ENCODE measurements at regions not wholly inside any gene's neighbourhood (a gene's known extent, or its start where the extent isn't known, plus 50 kb on each side); places are given as distances from the start of the nearest gene placed in this dataset.
"Not testable (repeated sequence)": the region's sequence is repeated elsewhere in the genome, so short reads cannot be mapped to it uniquely, and the experiment has no call there.

- no peak for DNase-seq (ENCODE audit: low read depth)
Observed at GRCh38 chr2:13696601-13697000, 935.9 kb upstream of the LRATD1 start.

- DNase-seq (ENCODE audit: low read depth), result no peak
Observed at GRCh38 chr2:13698847-13699246, 933.7 kb upstream of the LRATD1 start.

GRCh38 chr2:13699939-13700338 lies 932.6 kb upstream of the LRATD1 start:
- not testable (repeated sequence) for DNase-seq (ENCODE audit: low read depth)

GRCh38 chr2:13711154-13711553 lies 921.4 kb upstream of the LRATD1 start:
- no peak for DNase-seq (ENCODE audit: low read depth)

GRCh38 chr2:13714466-13714865 lies 918.1 kb upstream of the LRATD1 start:
- no peak for DNase-seq (ENCODE audit: low read depth)

DNA sequence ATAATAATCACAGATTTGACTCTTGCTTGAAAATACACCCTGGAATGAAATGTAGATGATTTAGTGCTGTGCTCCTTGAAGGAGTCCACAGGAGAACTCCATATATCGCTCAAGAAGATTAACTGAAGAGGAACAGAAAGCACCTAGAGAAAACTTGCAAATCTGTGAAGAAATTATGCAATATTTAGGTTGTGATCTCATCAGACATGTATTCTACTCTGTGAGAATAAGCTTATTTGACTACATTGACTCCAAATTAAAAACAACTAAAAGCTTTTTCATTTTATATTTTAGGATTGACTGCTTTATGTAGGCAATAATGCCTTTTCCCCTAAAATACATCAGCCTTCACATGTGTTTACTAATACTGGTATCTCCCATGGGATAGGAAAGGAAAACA lies 906.6 kb upstream of the LRATD1 start:
- DNase-seq (ENCODE audit: low read depth), result no peak

DNA sequence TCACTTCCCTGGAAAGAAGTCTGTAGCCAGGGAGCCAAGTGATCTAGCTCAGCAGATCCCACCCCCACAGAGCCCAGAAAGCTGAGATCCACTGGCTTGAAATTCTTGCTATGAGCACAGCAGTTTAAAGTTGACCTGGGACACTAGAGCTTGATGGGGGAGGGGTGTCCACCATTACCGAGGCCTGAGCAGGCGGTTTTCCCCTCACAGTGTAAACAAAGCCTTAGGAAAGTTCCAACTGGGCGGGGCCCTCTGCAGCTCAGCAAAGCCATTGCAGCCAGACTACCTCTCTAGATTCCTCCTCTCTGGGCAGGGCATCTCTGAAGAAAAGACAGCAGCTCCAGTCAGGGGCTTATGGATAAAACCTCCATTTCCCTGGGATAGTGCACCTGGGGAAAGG lies 887.2 kb upstream of the LRATD1 start:
- no peak for DNase-seq (ENCODE audit: low read depth)

DNA sequence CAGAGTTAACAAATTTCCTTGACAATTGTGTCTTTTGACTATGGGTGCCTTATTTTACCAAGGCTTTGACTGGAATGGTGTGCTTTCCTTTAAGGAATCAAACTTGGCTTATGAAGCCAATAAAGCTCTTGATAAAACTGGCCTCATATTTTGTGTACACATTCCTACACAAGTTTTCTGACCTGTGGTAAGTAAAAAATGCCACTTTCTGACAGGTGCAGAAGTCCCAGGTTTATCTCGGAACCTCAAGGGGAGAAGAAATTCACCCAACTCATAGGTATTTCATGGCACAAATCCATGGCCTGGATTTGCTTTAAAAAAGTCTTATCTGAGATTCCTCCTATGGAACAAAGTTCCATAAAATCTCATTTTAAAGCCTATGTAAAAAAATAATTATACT lies 880.6 kb upstream of the LRATD1 start:
- no peak for DNase-seq (ENCODE audit: low read depth)

DNA sequence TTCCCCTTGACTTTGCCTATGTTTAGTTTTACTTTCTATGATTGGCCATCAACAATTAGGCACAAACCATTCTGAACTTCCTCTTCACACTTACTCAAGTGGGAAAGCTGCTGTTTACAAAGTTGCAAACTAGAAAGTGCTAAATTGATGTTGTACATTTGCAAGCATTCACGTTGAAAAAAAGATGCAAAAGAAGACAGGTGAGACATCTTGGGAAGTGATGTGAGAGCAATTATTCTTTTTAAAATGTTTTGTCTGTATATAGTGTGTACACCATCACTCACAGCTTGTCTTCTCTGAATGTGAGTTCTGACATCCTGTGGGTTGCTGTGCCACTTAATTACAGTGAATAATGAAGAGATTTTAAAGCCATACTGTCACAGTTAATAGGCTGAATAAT lies 874.1 kb upstream of the LRATD1 start:
- no peak for DNase-seq (ENCODE audit: low read depth)

GRCh38 chr2:13768274-13768673 lies 864.2 kb upstream of the LRATD1 start:
- no peak for DNase-seq (ENCODE audit: low read depth)

GRCh38 chr2:13770279-13770678 lies 862.2 kb upstream of the LRATD1 start:
- DNase-seq (ENCODE audit: low read depth), result no peak

DNA sequence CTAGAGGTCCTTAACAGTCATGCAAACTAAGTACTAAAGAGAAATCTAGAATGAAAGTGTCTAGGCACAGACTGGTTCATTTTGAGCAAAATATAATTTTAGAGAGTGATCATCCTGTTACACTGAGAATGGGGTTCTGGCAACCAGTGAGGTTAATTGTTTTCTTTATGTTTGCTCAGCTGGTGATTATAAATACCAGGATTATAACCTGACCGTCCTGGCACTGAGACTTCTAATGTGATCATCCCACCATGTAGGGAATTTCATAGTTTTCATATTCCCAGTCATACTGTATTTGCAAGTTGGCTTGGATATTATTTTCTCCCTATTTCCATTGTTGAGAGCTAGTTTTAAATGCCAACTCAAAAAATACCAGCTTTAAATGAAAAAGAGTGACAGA lies 852.5 kb upstream of the LRATD1 start:
- DNase-seq (ENCODE audit: low read depth), result no peak

DNA sequence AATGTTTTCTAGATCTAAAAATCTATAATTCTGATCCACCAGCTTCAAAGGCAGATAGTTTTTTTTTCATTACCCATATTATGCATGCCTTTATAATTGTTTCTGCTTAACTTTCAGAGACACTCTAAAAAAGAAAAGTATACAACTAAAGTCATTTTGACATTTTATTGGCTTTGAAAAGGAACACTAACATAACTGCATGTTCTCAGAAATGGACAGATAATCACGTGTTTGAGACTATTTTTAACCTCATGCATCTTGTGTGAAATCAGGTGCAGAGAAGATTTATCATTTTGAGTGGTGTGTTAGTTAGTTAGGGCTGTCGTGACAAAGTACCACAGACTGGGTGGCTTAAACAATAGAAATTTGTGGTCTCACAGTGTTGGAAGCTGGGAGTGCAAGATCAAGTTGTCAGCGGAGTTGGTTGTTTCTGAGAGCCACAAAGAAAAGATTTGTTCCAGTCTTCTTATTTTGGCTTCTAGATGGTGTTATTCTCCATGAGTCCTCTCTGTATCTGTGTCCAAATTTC lies 841.4 kb upstream of the LRATD1 start:
- no peak for DNase-seq (ENCODE audit: low read depth)

DNA sequence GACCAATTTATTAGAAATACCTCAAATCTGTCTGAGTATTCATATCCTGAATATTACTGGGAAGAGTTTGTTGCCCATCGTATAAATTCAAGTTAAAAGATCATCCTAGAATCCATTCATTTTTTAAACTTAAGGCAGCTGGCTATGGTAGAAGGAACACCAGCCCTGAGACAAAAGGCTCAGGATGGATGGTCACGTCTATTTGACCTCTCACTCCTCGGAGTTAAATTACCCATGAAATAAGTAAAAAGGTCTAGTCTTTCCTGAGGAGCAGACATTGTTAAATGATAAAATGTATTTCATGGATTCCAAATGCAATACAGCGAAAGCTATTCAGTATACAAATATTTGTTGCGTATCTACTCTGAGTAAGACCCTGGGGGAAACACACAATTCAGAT lies 826.0 kb upstream of the LRATD1 start:
- no peak for DNase-seq (ENCODE audit: low read depth)

DNA sequence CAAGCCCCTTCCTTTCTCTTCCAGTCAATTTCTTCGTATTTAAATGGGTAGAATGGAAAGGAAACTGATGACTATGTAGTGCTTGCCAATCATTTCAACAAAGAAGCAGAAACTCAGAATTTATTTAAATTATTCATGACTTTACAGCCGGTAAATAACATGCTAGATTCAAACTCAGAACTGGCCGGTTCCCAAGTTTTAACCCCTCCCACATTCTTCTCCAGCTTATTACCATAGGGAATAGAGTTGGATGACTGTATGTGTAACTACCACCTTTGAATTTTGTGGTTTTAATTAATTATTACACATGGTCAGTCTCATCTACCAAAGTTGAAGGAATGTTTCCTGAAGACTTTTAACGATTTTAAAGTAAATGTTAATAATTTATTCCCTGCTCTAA lies 819.3 kb upstream of the LRATD1 start:
- no peak for DNase-seq (ENCODE audit: low read depth)

DNA sequence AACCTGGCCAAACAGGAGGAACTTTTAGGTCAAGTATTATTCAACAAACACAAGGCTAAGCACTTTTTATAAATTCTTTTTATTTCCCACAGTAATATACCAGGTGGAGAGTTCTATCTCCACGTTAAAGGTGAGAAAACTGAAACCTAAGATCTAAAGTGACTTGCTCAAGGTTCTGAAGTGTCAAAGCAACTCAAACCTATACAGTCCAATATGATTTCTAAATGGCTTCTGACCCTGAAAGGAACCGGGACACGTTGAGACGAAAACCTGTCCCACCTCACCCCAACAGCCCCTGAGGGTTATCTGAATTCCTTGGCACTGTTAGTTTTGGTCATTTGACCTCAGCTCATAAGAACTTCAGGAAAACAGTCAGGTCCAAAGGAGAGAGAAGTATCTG lies 814.5 kb upstream of the LRATD1 start:
- DNase-seq (ENCODE audit: low read depth), result no peak

DNA sequence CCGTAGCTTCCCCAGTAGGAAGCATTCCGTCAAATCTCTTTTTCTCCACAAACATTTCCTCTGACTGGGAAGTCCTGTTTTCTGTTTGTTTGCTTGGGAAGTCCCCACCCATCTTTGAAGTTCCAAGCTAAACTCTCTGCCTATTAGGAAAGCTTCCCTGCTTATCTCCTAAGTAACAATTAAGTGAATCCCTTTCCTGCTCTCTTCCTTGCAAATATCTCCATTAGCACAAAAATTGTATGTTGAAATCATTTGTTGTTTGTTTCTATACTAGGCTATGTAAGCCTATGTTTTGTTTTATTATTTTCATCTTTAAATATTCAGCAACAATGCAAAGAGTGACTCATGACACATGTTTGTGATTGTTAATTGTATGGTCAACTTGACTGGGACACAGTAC lies 812.6 kb upstream of the LRATD1 start:
- DNase-seq (ENCODE audit: low read depth), result no peak

- DNase-seq (ENCODE audit: low read depth), result no peak
Observed at GRCh38 chr2:13821255-13821880, 811.1 kb upstream of the LRATD1 start.

- DNase-seq (ENCODE audit: low read depth), result no peak
Observed at GRCh38 chr2:13822365-13822764, 810.2 kb upstream of the LRATD1 start.

GRCh38 chr2:13826314-13826853 lies 806.1 kb upstream of the LRATD1 start:
- no peak for DNase-seq (ENCODE audit: low read depth)

- no peak for DNase-seq (ENCODE audit: low read depth)
Observed at GRCh38 chr2:13858626-13859025, 773.9 kb upstream of the LRATD1 start.

GRCh38 chr2:13868275-13868674 lies 764.2 kb upstream of the LRATD1 start:
- not testable (repeated sequence) for DNase-seq (ENCODE audit: low read depth)

- no peak for DNase-seq (ENCODE audit: low read depth)
Observed at GRCh38 chr2:13876491-13877037, 756.0 kb upstream of the LRATD1 start.

- no peak for DNase-seq (ENCODE audit: low read depth)
Observed at GRCh38 chr2:13877571-13877970, 754.9 kb upstream of the LRATD1 start.
